ENCODE measurements at regions not wholly inside any gene's neighbourhood (a gene's known extent, or its start where the extent isn't known, plus 50 kb on each side); places are given as distances from the start of the nearest gene placed in this dataset.

GRCh38 chr5:155929112-155929511, 397.9 kb upstream of the SGCD start:
- no peak for DNase-seq (ENCODE audit: low read depth, low spot score)
- no peak for TF ChIP-seq CTCF (IDR thresholded peaks at IDR 0.05; ENCODE audit: low read depth, low read length)
- no peak overlapping the region for H3K4me3 ChIP-seq (ENCODE audit: low read depth, low read length)
- in situ Hi-C loops (cut with HindIII; ENCODE audit: low sequenced_read_pairs): no loop called here

- no peak for DNase-seq (ENCODE audit: low read depth, low spot score)
- in situ Hi-C loops (cut with HindIII; ENCODE audit: low sequenced_read_pairs): no loop called here
Measured at GRCh38 chr5:155934964-155935363, 392.0 kb upstream of the SGCD start.

GRCh38 chr5:155935723-155936122, 391.2 kb upstream of the SGCD start:
- no peak for TF ChIP-seq CTCF (IDR thresholded peaks at IDR 0.05; ENCODE audit: low read depth, low read length)
- no peak for DNase-seq (ENCODE audit: low read depth, low spot score)
- no peak overlapping the region for H3K4me3 ChIP-seq (ENCODE audit: low read depth, low read length)
- in situ Hi-C loops (cut with HindIII; ENCODE audit: low sequenced_read_pairs): no loop called here

More at GRCh38 chr5:155934964-155935363, 392.0 kb upstream of the SGCD start:
- TF ChIP-seq CTCF (IDR thresholded peaks at IDR 0.05; ENCODE audit: low read depth, low read length): no peak
- no peak overlapping the region for H3K4me3 ChIP-seq (ENCODE audit: low read depth, low read length)

- in situ Hi-C loops (cut with HindIII; ENCODE audit: low sequenced_read_pairs): no loop called here
- no peak for TF ChIP-seq CTCF (IDR thresholded peaks at IDR 0.05; ENCODE audit: low read depth, low read length)
Measured at GRCh38 chr5:155936520-155937406, 390.2 kb upstream of the SGCD start.

GRCh38 chr5:155938051-155938450, 388.9 kb upstream of the SGCD start:
- no peak for TF ChIP-seq CTCF (IDR thresholded peaks at IDR 0.05; ENCODE audit: low read depth, low read length)
- no peak overlapping the region for H3K4me3 ChIP-seq (ENCODE audit: low read depth, low read length)
- DNase-seq (ENCODE audit: low read depth, low spot score): no peak
- in situ Hi-C loops (cut with HindIII; ENCODE audit: low sequenced_read_pairs): no loop called here

More at GRCh38 chr5:155936520-155937406, 390.2 kb upstream of the SGCD start:
- no peak overlapping the region for H3K4me3 ChIP-seq (ENCODE audit: low read depth, low read length)
- DNase-seq (ENCODE audit: low read depth, low spot score): no peak

GRCh38 chr5:155941340-155941739, 385.6 kb upstream of the SGCD start:
- TF ChIP-seq CTCF (IDR thresholded peaks at IDR 0.05; ENCODE audit: low read depth, low read length): no peak
- in situ Hi-C loops (cut with HindIII; ENCODE audit: low sequenced_read_pairs): no loop called here
- DNase-seq (ENCODE audit: low read depth, low spot score): no peak
- no peak overlapping the region for H3K4me3 ChIP-seq (ENCODE audit: low read depth, low read length)
